A549 (cell line): ENCODE measurements at regions not wholly inside any gene's neighbourhood (a gene's known extent, or its start where the extent isn't known, plus 50 kb on each side); places are given as distances from the start of the nearest gene placed in this dataset.

Experiments
- ATAC-seq, 2 experiments: fragments of 200-7000 bp in 1 of 2; fragments of >200 bp in 1 of 2; cut with Nextera tagmentation in 1 of 2; cut with Tn5 transposase in 1 of 2; 3 replicates each; pipeline versions ENCODE4 v1.8.0 to v1.9.1; 2018 to 2020; ENCODE audit warnings: mild to moderate bottlenecking in 1 of 2, moderate library complexity in 1 of 2
- CTCF ChIA-PET: fragments of 300-600 bp; sonication (Branson Sonifier 250); formaldehyde crosslinking; extraction: SDS; loops from one replicate; lab custom pipeline; 2021; ENCODE audit warnings: antibody characterized with exemption, inconsistent platforms; lab: Yijun Ruan, JAX
- POLR2A ChIA-PET: fragments of 350-600 bp; formaldehyde crosslinking; extraction: SDS; loops from one replicate; lab custom pipeline; 2021; ENCODE audit warnings: antibody characterized with exemption, inconsistent platforms; lab: Yijun Ruan, JAX
- DNase-seq, 2 experiments: peaks; one replicate each; pipeline versions ENCODE4 v3.0.0 to v3.0.0-alpha.2; 2011 to 2016; ENCODE audit warnings: low read depth in 1 of 2, low spot score in 1 of 2
- FAIRE-seq: peaks from 2 replicates; lab custom pipeline; 2011; peaks lifted over from hg19 to GRCh38; lab: Jason Lieb, UNC
- H3K27ac ChIP-seq, 2 experiments: fragments of >200 bp; sonication (Bioruptor Twin); formaldehyde crosslinking; 3 replicates each; pipeline ENCODE4 v1.5.1; 2016 to 2017
- H3K4me1 ChIP-seq: fragments of >200 bp; sonication (Bioruptor Twin); formaldehyde crosslinking; 3 replicates; pipeline ENCODE4 v1.6.1; 2016
- H3K4me2 ChIP-seq: fragments of >200 bp; sonication (Bioruptor Twin); formaldehyde crosslinking; 3 replicates; pipeline ENCODE4 v1.6.1; 2016
- H3K4me3 ChIP-seq: fragments of >200 bp; sonication (Bioruptor Twin); formaldehyde crosslinking; 3 replicates; pipeline ENCODE4 v1.5.1; 2016
- H3K9me3 ChIP-seq: fragments of >200 bp; sonication (Bioruptor Twin); formaldehyde crosslinking; 3 replicates; pipeline ENCODE4 v1.6.1; 2016
- BHLHE40 ChIP-seq: IDR thresholded peaks from 2 replicates; pipeline ENCODE4 v1.6.1; 2012; ENCODE audit warnings: low read depth, low read length, inconsistent platforms
- CBX2 ChIP-seq: fragments of 200-600 bp; sonication (generic); IDR thresholded peaks from 2 replicates; pipeline ENCODE4 v1.6.1; 2016; ENCODE audit warnings: low read depth, mild to moderate bottlenecking, borderline replicate concordance
- CBX8 ChIP-seq: fragments of 200-600 bp; sonication (generic); IDR thresholded peaks from 2 replicates; pipeline ENCODE4 v1.6.1; 2016
- CEBPB ChIP-seq, 2 experiments: fragments of >200 bp in 1 of 2; sonication (Bioruptor Twin) in 1 of 2; formaldehyde crosslinking in 1 of 2; IDR thresholded peaks; 2 replicates each; pipeline ENCODE4 v1.6.1; 2012 to 2016
- CHD4 ChIP-seq: fragments of 200-600 bp; sonication (generic); IDR thresholded peaks from 2 replicates; pipeline ENCODE4 v1.6.1; 2016; ENCODE audit warnings: antibody characterized with exemption, mild to moderate bottlenecking, borderline replicate concordance
- EHF ChIP-seq: fragments of 250-450 bp; sonication (Bioruptor Pico); IDR thresholded peaks from 2 replicates; pipeline ENCODE4 v1.5.0; 2020; ENCODE audit warnings: mild to moderate bottlenecking
- EHMT2 ChIP-seq: fragments of 200-600 bp; sonication (generic); IDR thresholded peaks from 2 replicates; pipeline ENCODE4 v1.6.1; 2016; ENCODE audit warnings: antibody characterized with exemption, low read depth, mild to moderate bottlenecking, moderate library complexity
- ESRRA ChIP-seq: fragments of 150-350 bp; IDR thresholded peaks from 2 replicates; pipeline ENCODE4 v1.6.1; 2014; ENCODE audit warnings: mild to moderate bottlenecking, low read length, borderline replicate concordance
- FOSL2 ChIP-seq, 2 experiments: fragments of 450-650 bp in 1 of 2; fragments of >200 bp in 1 of 2; sonication (Bioruptor Twin) in 1 of 2; formaldehyde crosslinking; IDR thresholded peaks; 2 replicates each; pipeline versions ENCODE4 v1.5.0 to v1.6.1; 2016 to 2020; ENCODE audit warnings: mild to moderate bottlenecking in 1 of 2, moderate library complexity in 1 of 2
- HDAC2 ChIP-seq: fragments of 200-600 bp; sonication (generic); IDR thresholded peaks from 2 replicates; pipeline ENCODE4 v1.6.1; 2016
- HEYL ChIP-seq: fragments of 250-450 bp; sonication (Bioruptor Pico); IDR thresholded peaks from 2 replicates; pipeline ENCODE4 v1.8.0; 2021; ENCODE audit warnings: mild to moderate bottlenecking, moderate library complexity
- HOXA7 ChIP-seq: fragments of 250-450 bp; sonication (Bioruptor Pico); IDR thresholded peaks from 2 replicates; pipeline ENCODE4 v1.5.0; 2020; ENCODE audit warnings: mild to moderate bottlenecking, moderate library complexity
- HOXB5 ChIP-seq: fragments of 250-450 bp; sonication (Bioruptor Pico); IDR thresholded peaks from 2 replicates; pipeline ENCODE4 v1.5.0; 2020; ENCODE audit warnings: mild to moderate bottlenecking, moderate library complexity
- JUNB ChIP-seq: fragments of >200 bp; sonication (Bioruptor Twin); formaldehyde crosslinking; IDR thresholded peaks from 2 replicates; pipeline ENCODE4 v1.6.1; 2016
- KDM5A ChIP-seq: fragments of 200-600 bp; sonication (generic); IDR thresholded peaks from 2 replicates; pipeline ENCODE4 v1.6.1; 2016; ENCODE audit warnings: antibody characterized with exemption, mild to moderate bottlenecking
- MAFK ChIP-seq: fragments of 450-650 bp; IDR thresholded peaks from 2 replicates; pipeline ENCODE4 v1.6.1; 2014; ENCODE audit not compliant: partially characterized antibody
- MAZ ChIP-seq: fragments of 150-350 bp; IDR thresholded peaks from 2 replicates; pipeline ENCODE4 v1.6.1; 2014; ENCODE audit warnings: antibody characterized with exemption, low read depth, low read length, borderline replicate concordance
- NFE2L2 ChIP-seq: fragments of 150-350 bp; conservative IDR thresholded peaks from 2 replicates; pipeline ENCODE4 v1.6.1; 2014; ENCODE audit warnings: low read length
- NPAS2 ChIP-seq: fragments of 250-450 bp; sonication (Bioruptor Pico); IDR thresholded peaks from 2 replicates; pipeline ENCODE4 v1.8.0; 2022; ENCODE audit warnings: mild to moderate bottlenecking, moderate library complexity, borderline replicate concordance
- NR3C1 ChIP-seq: fragments of >200 bp; sonication (Bioruptor Twin); formaldehyde crosslinking; IDR thresholded peaks from 3 replicates; pipeline ENCODE4 v1.6.1; 2017
- PHF8 ChIP-seq: fragments of 200-600 bp; sonication (generic); IDR thresholded peaks from 2 replicates; pipeline ENCODE4 v1.6.1; 2016; ENCODE audit warnings: low read depth, mild to moderate bottlenecking, antibody characterized with exemption, moderate library complexity, borderline replicate concordance
- POLR2A ChIP-seq: IDR thresholded peaks from 2 replicates; pipeline ENCODE4 v1.6.1; 2012; ENCODE audit warnings: mild to moderate bottlenecking, low read length
- POLR2AphosphoS2 ChIP-seq: conservative IDR thresholded peaks from 2 replicates; pipeline ENCODE4 v1.6.1; 2012; ENCODE audit warnings: low read length, improper control_type of control experiment, inconsistent platforms
- RARB ChIP-seq: fragments of 250-450 bp; sonication (Bioruptor Pico); IDR thresholded peaks from 2 replicates; pipeline ENCODE4 v1.8.0; 2021; ENCODE audit warnings: mild to moderate bottlenecking, moderate library complexity
- SMC3 ChIP-seq: fragments of >200 bp; sonication (Bioruptor Twin); formaldehyde crosslinking; IDR thresholded peaks from 3 replicates; pipeline ENCODE4 v1.6.1; 2018; ENCODE audit warnings: inconsistent platforms
- SREBF2 ChIP-seq: fragments of 450-650 bp; IDR thresholded peaks from 2 replicates; pipeline ENCODE4 v1.6.1; 2014; ENCODE audit warnings: mild to moderate bottlenecking, moderate library complexity
- TFCP2L1 ChIP-seq: fragments of 250-450 bp; sonication (Bioruptor Pico); IDR thresholded peaks from 2 replicates; pipeline ENCODE4 v1.5.0; 2021; ENCODE audit warnings: mild to moderate bottlenecking
- ZNF302 ChIP-seq: fragments of 250-450 bp; sonication (Bioruptor Pico); IDR thresholded peaks from 2 replicates; pipeline ENCODE4 v1.9.0; 2021; ENCODE audit warnings: inconsistent platforms, mild to moderate bottlenecking, moderate library complexity
- WGBS: methylation state at CpG from one replicate; pipeline ENCODE4 v1.1.6; 2017; ENCODE audit errors: missing lambda C conversion rate; 5-methylcytosine and 5-hydroxymethylcytosine counted together
- TF ChIP-seq, protein P1 (sequence below): fragments of >200 bp; sonication (Bioruptor Twin); formaldehyde crosslinking; IDR thresholded peaks from 3 replicates; pipeline ENCODE4 v1.5.1; 2016
- TF ChIP-seq, protein P2 (sequence below): fragments of 450-650 bp; IDR thresholded peaks from 2 replicates; pipeline ENCODE4 v1.6.1; 2014; ENCODE audit warnings: antibody characterized with exemption
- TF ChIP-seq, protein P3 (sequence below): fragments of >200 bp; sonication (Bioruptor Twin); formaldehyde crosslinking; IDR thresholded peaks from 3 replicates; pipeline ENCODE4 v1.6.1; 2016

- no peaks in the 10 kb centered on the region for H3K4me1 ChIP-seq
- WGBS = 19% methylated on average over 4 of the region's 4 CpGs
- H3K4me3 ChIP-seq = no peak overlapping the region
- TF ChIP-seq NFE2L2 (no peak), HOXA7 (CRISPR knock-in tag) (no peak), CBX8 (no peak), EHF (CRISPR knock-in tag) (no peak), NPAS2 (CRISPR knock-in tag) (no peak), SMC3 (no peak), NR3C1 (no peak), EHMT2 (no peak), HOXB5 (no peak), ZNF302 (CRISPR knock-in tag) (no peak), HEYL (CRISPR knock-in tag) (no peak), HDAC2 (no peak), CHD4 (no peak)
- TF ChIP-seq, protein P1, sequence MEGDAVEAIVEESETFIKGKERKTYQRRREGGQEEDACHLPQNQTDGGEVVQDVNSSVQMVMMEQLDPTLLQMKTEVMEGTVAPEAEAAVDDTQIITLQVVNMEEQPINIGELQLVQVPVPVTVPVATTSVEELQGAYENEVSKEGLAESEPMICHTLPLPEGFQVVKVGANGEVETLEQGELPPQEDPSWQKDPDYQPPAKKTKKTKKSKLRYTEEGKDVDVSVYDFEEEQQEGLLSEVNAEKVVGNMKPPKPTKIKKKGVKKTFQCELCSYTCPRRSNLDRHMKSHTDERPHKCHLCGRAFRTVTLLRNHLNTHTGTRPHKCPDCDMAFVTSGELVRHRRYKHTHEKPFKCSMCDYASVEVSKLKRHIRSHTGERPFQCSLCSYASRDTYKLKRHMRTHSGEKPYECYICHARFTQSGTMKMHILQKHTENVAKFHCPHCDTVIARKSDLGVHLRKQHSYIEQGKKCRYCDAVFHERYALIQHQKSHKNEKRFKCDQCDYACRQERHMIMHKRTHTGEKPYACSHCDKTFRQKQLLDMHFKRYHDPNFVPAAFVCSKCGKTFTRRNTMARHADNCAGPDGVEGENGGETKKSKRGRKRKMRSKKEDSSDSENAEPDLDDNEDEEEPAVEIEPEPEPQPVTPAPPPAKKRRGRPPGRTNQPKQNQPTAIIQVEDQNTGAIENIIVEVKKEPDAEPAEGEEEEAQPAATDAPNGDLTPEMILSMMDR = no peak
- TF ChIP-seq, protein P2, sequence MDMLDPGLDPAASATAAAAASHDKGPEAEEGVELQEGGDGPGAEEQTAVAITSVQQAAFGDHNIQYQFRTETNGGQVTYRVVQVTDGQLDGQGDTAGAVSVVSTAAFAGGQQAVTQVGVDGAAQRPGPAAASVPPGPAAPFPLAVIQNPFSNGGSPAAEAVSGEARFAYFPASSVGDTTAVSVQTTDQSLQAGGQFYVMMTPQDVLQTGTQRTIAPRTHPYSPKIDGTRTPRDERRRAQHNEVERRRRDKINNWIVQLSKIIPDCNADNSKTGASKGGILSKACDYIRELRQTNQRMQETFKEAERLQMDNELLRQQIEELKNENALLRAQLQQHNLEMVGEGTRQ = no peak
- TF ChIP-seq, all 56 proteins: peak for 0
- DNase-seq (no peak), FAIRE-seq (no peak), ATAC-seq (no peak)
- CTCF ChIA-PET = no interaction called here
- POLR2A ChIA-PET = no interaction called here
- H3K4me2 ChIP-seq = no peak overlapping the region
- no peak overlapping the region for H3K27ac ChIP-seq
- H3K9me3 ChIP-seq = peaks cover 8% of the 10 kb centered on the region; the same call in 2 of the 3 replicates
Observed at GRCh38 chr4:4724321-4724720, 135.1 kb upstream of the MSX1 start.

DNA sequence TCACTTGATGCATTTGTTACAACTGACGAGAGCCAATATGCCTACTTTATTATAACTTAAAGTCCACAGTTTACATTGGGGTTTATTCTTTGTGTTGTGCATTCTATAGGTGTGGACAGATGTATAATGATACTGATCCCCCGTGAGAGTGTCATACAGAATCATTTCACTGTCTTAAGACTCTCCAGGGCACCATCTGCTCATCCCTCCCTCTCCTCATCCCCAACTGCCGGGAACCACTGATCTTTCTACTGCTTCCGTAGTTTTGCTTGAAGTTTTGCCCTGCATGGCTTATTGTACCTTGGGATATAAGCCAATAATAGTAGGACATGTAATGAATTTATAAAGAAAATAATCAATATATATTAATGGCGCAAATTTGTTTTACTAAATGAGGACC, 137.8 kb upstream of the MSX1 start:
- WGBS = 28% methylated on average over 5 of the region's 5 CpGs
- Histone ChIP-seq H3K27ac (no peak overlapping the region), H3K4me2 (no peak overlapping the region), H3K4me3 (no peak overlapping the region), H3K4me1 (no peaks in the 10 kb centered on the region), H3K9me3 (peaks cover 6% of the 10 kb centered on the region; the same call in 2 of the 3 replicates)
- ChIA-PET CTCF (no interaction called here), POLR2A (no interaction called here)
- TF ChIP-seq TFCP2L1 (no peak), EHF (CRISPR knock-in tag) (no peak), SREBF2 (no peak), CEBPB (IDR thresholded peaks at IDR 0.05) (no peak), NPAS2 (CRISPR knock-in tag) (no peak), CBX8 (no peak)
- ATAC-seq (no peak), DNase-seq (no peak), FAIRE-seq (no peak)

- CTCF ChIA-PET = no interaction called here
- WGBS = 13% methylated on average over 6 of the region's 6 CpGs
- ATAC-seq = no peak
- Histone ChIP-seq H3K9me3 (no peaks in the 10 kb centered on the region), H3K4me1 (no peaks in the 10 kb centered on the region), H3K4me2 (no peak overlapping the region), H3K4me3 (no peak overlapping the region), H3K27ac (no peak overlapping the region)
- TF ChIP-seq POLR2A = no peak
- no peak for TF ChIP-seq JUNB
- no peak for FAIRE-seq
- POLR2A ChIA-PET = no interaction called here
- no peak for DNase-seq
Observed at GRCh38 chr4:4720646-4721045, 138.8 kb upstream of the MSX1 start.

GRCh38 chr4:4719436-4719835, 140.0 kb upstream of the MSX1 start:
- no peak overlapping the region for H3K4me2 ChIP-seq
- DNase-seq (no peak), ATAC-seq (no peak), FAIRE-seq (no peak)
- CTCF ChIA-PET = no interaction called here
- H3K27ac ChIP-seq = no peak overlapping the region
- POLR2A ChIA-PET = no interaction called here
- no peaks in the 10 kb centered on the region for H3K9me3 ChIP-seq
- WGBS = 53% methylated on average over 4 of the region's 4 CpGs
- no peak overlapping the region for H3K4me3 ChIP-seq
- no peaks in the 10 kb centered on the region for H3K4me1 ChIP-seq
- TF ChIP-seq KDM5A = no peak
- TF ChIP-seq, protein P2 = no peak
- no peak for TF ChIP-seq CHD4
- TF ChIP-seq, protein P3, sequence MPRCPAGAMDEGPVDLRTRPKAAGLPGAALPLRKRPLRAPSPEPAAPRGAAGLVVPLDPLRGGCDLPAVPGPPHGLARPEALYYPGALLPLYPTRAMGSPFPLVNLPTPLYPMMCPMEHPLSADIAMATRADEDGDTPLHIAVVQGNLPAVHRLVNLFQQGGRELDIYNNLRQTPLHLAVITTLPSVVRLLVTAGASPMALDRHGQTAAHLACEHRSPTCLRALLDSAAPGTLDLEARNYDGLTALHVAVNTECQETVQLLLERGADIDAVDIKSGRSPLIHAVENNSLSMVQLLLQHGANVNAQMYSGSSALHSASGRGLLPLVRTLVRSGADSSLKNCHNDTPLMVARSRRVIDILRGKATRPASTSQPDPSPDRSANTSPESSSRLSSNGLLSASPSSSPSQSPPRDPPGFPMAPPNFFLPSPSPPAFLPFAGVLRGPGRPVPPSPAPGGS = no peak
- TF ChIP-seq MAZ = no peak
- TF ChIP-seq FOSL2 (IDR thresholded peaks at IDR 0.05) = no peak
- TF ChIP-seq FOSL2 (CRISPR knock-in tag; IDR thresholded peaks at IDR 0.05) = no peak
- TF ChIP-seq PHF8 = no peak
- no peak for TF ChIP-seq ESRRA
- TF ChIP-seq RARB (CRISPR knock-in tag) = no peak
- TF ChIP-seq BHLHE40 = no peak
- no peak for TF ChIP-seq POLR2AphosphoS2
- no peak for TF ChIP-seq CBX2
- no peak for TF ChIP-seq HEYL (CRISPR knock-in tag)
- TF ChIP-seq MAFK = no peak
